HG03571 (cell line): ENCODE measurements at regions not wholly inside any gene's neighbourhood (a gene's known extent, or its start where the extent isn't known, plus 50 kb on each side); places are given as distances from the start of the nearest gene placed in this dataset.
A peak's percentile ranks its signal among the peaks of the same experiment; 100 is the strongest.

Experiments used
- ATAC-seq: cut with Tn5 transposase; IDR thresholded peaks from one replicate; pipeline ENCODE4 v1.9.1; 2021; ENCODE audit not compliant: unreplicated experiment

- ATAC-seq = no peak
These were observed 147.3 kb downstream of the CCDC34 start for GRCh38 chr11:27215471-27216269.

GRCh38 chr11:27214713-27215112, 148.3 kb downstream of the CCDC34 start:
- no peak for ATAC-seq

GRCh38 chr11:27213232-27213660, 149.8 kb downstream of the CCDC34 start:
- ATAC-seq = no peak

- ATAC-seq = peak; percentile 62
These were observed 150.7 kb downstream of the CCDC34 start for GRCh38 chr11:27212248-27212780.

- ATAC-seq = no peak
These were observed 151.5 kb downstream of the CCDC34 start for GRCh38 chr11:27211370-27212127.

- ATAC-seq = no peak
These were observed 152.5 kb downstream of the CCDC34 start for GRCh38 chr11:27210531-27210930.

GRCh38 chr11:27209562-27210005, 153.4 kb downstream of the CCDC34 start:
- ATAC-seq = no peak

- no peak for ATAC-seq
These were observed 154.2 kb downstream of the CCDC34 start for GRCh38 chr11:27208846-27209245.

- no peak for ATAC-seq
These were observed 155.9 kb downstream of the CCDC34 start for GRCh38 chr11:27207025-27207650.

GRCh38 chr11:27205779-27206570, 157.0 kb downstream of the CCDC34 start:
- no peak for ATAC-seq

- no peak for ATAC-seq
These were observed 157.8 kb downstream of the CCDC34 start for GRCh38 chr11:27205250-27205649.

- ATAC-seq = no peak
These were observed 158.5 kb downstream of the CCDC34 start for GRCh38 chr11:27204529-27204928.

GRCh38 chr11:27203077-27203647, 159.9 kb downstream of the CCDC34 start:
- ATAC-seq = no peak

- ATAC-seq = no peak
These were observed 161.1 kb downstream of the BBOX1 start for GRCh38 chr11:27201454-27202302.

GRCh38 chr11:27200779-27201453, 160.3 kb downstream of the BBOX1 start:
- no peak for ATAC-seq

- no peak for ATAC-seq
These were observed 155.7 kb downstream of the BBOX1 start for GRCh38 chr11:27196203-27196897.

GRCh38 chr11:27195837-27196202, 155.2 kb downstream of the BBOX1 start:
- ATAC-seq = no peak

GRCh38 chr11:27194976-27195375, 154.4 kb downstream of the BBOX1 start:
- no peak for ATAC-seq
